ENCODE measurements at regions not wholly inside any gene's neighbourhood (a gene's known extent, or its start where the extent isn't known, plus 50 kb on each side); places are given as distances from the start of the nearest gene placed in this dataset.
A peak's percentile ranks its signal among the peaks of the same experiment; 100 is the strongest.
"Not testable (repeated sequence)": the region's sequence is repeated elsewhere in the genome, so short reads cannot be mapped to it uniquely, and the experiment has no call there.

- no peak for DNase-seq (ENCODE audit: low read depth in 1 of 2, low spot score in 1 of 2)
- in situ Hi-C loops (cut with HindIII; ENCODE audit: low pct_unique_long_range_greater_than_20kb, low sequenced_read_pairs), result no loop called here
- TF ChIP-seq JUND (IDR thresholded peaks at IDR 0.05; ENCODE audit: low read depth), result no peak
Measured at GRCh38 chr17:14559264-14560119, 258.6 kb downstream of the HS3ST3B1 start.

- no peak for TF ChIP-seq JUND (IDR thresholded peaks at IDR 0.05; ENCODE audit: low read depth)
- in situ Hi-C loops (cut with HindIII; ENCODE audit: low pct_unique_long_range_greater_than_20kb, low sequenced_read_pairs), result no loop called here
- DNase-seq (ENCODE audit: low read depth in 1 of 2, low spot score in 1 of 2), result no peak
Measured at GRCh38 chr17:14557480-14557879, 256.6 kb downstream of the HS3ST3B1 start.

GRCh38 chr17:14553847-14554246 is 253.0 kb downstream of the HS3ST3B1 start:
- DNase-seq (ENCODE audit: low read depth in 1 of 2, low spot score in 1 of 2), result peak in 1 of 2 experiments; percentile 12
- in situ Hi-C loops (cut with HindIII; ENCODE audit: low pct_unique_long_range_greater_than_20kb, low sequenced_read_pairs), result no loop called here
- no peak for TF ChIP-seq JUND (IDR thresholded peaks at IDR 0.05; ENCODE audit: low read depth)

- in situ Hi-C loops (cut with HindIII; ENCODE audit: low pct_unique_long_range_greater_than_20kb, low sequenced_read_pairs), result no loop called here
- DNase-seq (ENCODE audit: low read depth in 1 of 2, low spot score in 1 of 2), result no peak
- no peak for TF ChIP-seq JUND (IDR thresholded peaks at IDR 0.05; ENCODE audit: low read depth)
Measured at GRCh38 chr17:14552306-14552705, 251.4 kb downstream of the HS3ST3B1 start.

GRCh38 chr17:14547556-14547955 is 246.7 kb downstream of the HS3ST3B1 start:
- in situ Hi-C loops (cut with HindIII; ENCODE audit: low pct_unique_long_range_greater_than_20kb, low sequenced_read_pairs), result no loop called here
- DNase-seq (ENCODE audit: low read depth in 1 of 2, low spot score in 1 of 2), result no peak
- no peak for TF ChIP-seq JUND (IDR thresholded peaks at IDR 0.05; ENCODE audit: low read depth)

- in situ Hi-C loops (cut with HindIII; ENCODE audit: low pct_unique_long_range_greater_than_20kb, low sequenced_read_pairs), result no loop called here
- TF ChIP-seq JUND (IDR thresholded peaks at IDR 0.05; ENCODE audit: low read depth), result no peak
- no peak for DNase-seq (ENCODE audit: low read depth in 1 of 2, low spot score in 1 of 2)
Measured at GRCh38 chr17:14547016-14547415, 246.1 kb downstream of the HS3ST3B1 start.

GRCh38 chr17:14545156-14545906 is 244.4 kb downstream of the HS3ST3B1 start:
- TF ChIP-seq JUND (IDR thresholded peaks at IDR 0.05; ENCODE audit: low read depth), result no peak
- no peak for DNase-seq (ENCODE audit: low read depth in 1 of 2, low spot score in 1 of 2)
- in situ Hi-C loops (cut with HindIII; ENCODE audit: low pct_unique_long_range_greater_than_20kb, low sequenced_read_pairs), result no loop called here

- in situ Hi-C loops (cut with HindIII; ENCODE audit: low pct_unique_long_range_greater_than_20kb, low sequenced_read_pairs), result no loop called here
- TF ChIP-seq JUND (IDR thresholded peaks at IDR 0.05; ENCODE audit: low read depth), result no peak
- no peak for DNase-seq (ENCODE audit: low read depth in 1 of 2, low spot score in 1 of 2)
Measured at GRCh38 chr17:14541714-14542113, 240.8 kb downstream of the HS3ST3B1 start.

- no peak for TF ChIP-seq JUND (IDR thresholded peaks at IDR 0.05; ENCODE audit: low read depth)
- in situ Hi-C loops (cut with HindIII; ENCODE audit: low pct_unique_long_range_greater_than_20kb, low sequenced_read_pairs), result no loop called here
- DNase-seq (ENCODE audit: low read depth in 1 of 2, low spot score in 1 of 2), result no peak
Measured at GRCh38 chr17:14539801-14540200, 238.9 kb downstream of the HS3ST3B1 start.

GRCh38 chr17:14532242-14532641 is 231.4 kb downstream of the HS3ST3B1 start:
- DNase-seq (ENCODE audit: low read depth in 1 of 2, low spot score in 1 of 2); in situ Hi-C loops (cut with HindIII; ENCODE audit: low pct_unique_long_range_greater_than_20kb, low sequenced_read_pairs): not testable (repeated sequence)

- TF ChIP-seq JUND (IDR thresholded peaks at IDR 0.05; ENCODE audit: low read depth), result no peak
- in situ Hi-C loops (cut with HindIII; ENCODE audit: low pct_unique_long_range_greater_than_20kb, low sequenced_read_pairs), result no loop called here
- DNase-seq (ENCODE audit: low read depth in 1 of 2, low spot score in 1 of 2), result no peak
Measured at GRCh38 chr17:14525551-14526455, 224.9 kb downstream of the HS3ST3B1 start.

GRCh38 chr17:14522795-14523387 is 222.0 kb downstream of the HS3ST3B1 start:
- no peak for TF ChIP-seq JUND (IDR thresholded peaks at IDR 0.05; ENCODE audit: low read depth)
- in situ Hi-C loops (cut with HindIII; ENCODE audit: low pct_unique_long_range_greater_than_20kb, low sequenced_read_pairs), result no loop called here
- DNase-seq (ENCODE audit: low read depth in 1 of 2, low spot score in 1 of 2), result no peak

- DNase-seq (ENCODE audit: low read depth in 1 of 2, low spot score in 1 of 2); in situ Hi-C loops (cut with HindIII; ENCODE audit: low pct_unique_long_range_greater_than_20kb, low sequenced_read_pairs): not testable (repeated sequence)
Measured at GRCh38 chr17:14518919-14519318, 218.0 kb downstream of the HS3ST3B1 start.
